ENCODE measurements at regions not wholly inside any gene's neighbourhood (a gene's known extent, or its start where the extent isn't known, plus 50 kb on each side); places are given as distances from the start of the nearest gene placed in this dataset.

DNA sequence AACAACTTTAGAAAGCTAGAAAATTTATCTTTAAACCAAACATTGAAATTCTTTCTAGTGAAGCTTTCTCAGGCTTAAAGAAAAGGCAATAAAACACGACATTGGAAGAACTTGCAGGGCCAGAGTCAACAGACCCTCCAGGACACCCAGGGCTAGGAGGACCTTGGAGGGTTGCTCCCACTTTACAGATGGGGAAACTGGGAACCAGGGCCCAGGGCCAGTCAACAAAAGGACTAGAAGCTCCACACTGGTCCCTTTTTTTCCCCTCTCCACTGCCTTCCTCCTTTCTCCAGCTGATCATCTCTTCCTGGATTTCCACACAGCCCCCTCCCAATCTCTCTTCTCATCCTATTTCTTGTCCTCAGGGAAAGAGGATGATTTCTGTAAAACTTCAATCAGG, 307.7 kb upstream of the CDH5 start:
- no peak overlapping the region for H3K4me3 ChIP-seq (ENCODE audit: low read depth, low read length)
- no peak for TF ChIP-seq CTCF (IDR thresholded peaks at IDR 0.05; ENCODE audit: control insufficient read depth, extremely low read depth, insufficient read depth)
- no peak for DNase-seq (ENCODE audit: low read depth)

- DNase-seq (ENCODE audit: low read depth) = no peak
- no peak for TF ChIP-seq CTCF (IDR thresholded peaks at IDR 0.05; ENCODE audit: control insufficient read depth, extremely low read depth, insufficient read depth)
- H3K4me3 ChIP-seq (ENCODE audit: low read depth, low read length) = no peak overlapping the region
These were observed 308.3 kb upstream of the CDH5 start for GRCh38 chr16:66058172-66058691.

DNA sequence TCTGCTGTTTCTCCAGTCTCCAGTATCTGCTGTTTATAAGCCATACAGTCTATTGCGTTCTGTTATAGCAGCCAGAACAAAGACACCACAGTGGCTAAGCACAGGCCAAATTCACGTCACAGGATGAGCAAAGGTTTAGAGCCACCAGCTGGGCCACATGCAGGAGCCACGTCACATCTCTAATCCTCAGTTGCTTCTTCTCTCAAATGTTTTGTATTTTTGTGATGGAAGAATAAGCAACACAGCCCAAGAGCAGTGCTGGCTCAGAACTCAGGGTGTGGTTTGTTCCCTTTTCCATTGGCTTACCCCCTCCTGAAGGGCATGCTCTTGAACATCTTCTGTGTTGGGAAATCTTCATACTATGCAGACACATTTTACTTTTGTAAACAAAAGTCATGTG, 309.4 kb upstream of the CDH5 start:
- no peak for DNase-seq (ENCODE audit: low read depth)
- no peak overlapping the region for H3K4me3 ChIP-seq (ENCODE audit: low read depth, low read length)
- TF ChIP-seq CTCF (IDR thresholded peaks at IDR 0.05; ENCODE audit: control insufficient read depth, extremely low read depth, insufficient read depth) = no peak

DNA sequence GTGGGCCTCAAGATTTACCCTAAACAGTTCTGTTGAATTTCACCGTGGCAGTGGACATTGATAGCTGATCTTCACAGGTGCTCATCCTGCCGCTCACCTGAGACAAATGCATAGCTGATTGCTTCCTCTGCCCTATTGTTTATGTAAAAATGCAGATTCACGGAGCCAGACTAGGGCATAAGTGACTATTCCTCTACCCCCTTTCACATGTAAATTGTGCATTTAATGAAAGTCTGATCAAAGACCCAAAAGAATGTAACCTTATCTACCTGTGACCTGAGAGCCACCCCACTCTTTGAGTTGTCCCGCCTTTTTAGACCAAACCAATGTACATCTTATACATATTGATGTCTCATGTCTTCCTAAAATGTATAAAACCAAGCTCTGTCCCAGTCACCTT, 312.4 kb upstream of the CDH5 start:
- no peak overlapping the region for H3K4me3 ChIP-seq (ENCODE audit: low read depth, low read length)
- DNase-seq (ENCODE audit: low read depth) = no peak
- no peak for TF ChIP-seq CTCF (IDR thresholded peaks at IDR 0.05; ENCODE audit: control insufficient read depth, extremely low read depth, insufficient read depth)

- no peak for DNase-seq (ENCODE audit: low read depth)
- TF ChIP-seq CTCF (IDR thresholded peaks at IDR 0.05; ENCODE audit: control insufficient read depth, extremely low read depth, insufficient read depth) = no peak
These were observed 313.7 kb upstream of the CDH5 start for GRCh38 chr16:66052745-66053144.

DNA sequence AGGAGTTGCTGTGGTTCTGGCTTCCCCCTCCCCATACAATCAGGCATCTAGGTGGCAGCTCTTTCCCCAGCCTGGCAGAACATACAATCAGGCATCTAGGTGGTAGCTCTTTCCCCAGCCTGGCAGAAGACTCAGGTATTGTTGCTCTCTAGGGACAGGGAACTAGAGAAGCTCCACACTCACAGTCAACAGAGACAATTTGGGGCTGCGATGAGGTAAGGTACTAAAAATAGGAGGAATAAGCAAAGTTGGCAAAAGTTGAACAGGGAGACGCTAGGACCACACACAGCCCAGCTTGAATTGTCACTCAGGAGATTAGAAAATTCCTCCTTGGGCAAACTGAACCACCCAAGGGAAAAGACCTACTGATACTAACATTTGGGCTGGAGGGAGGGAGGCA, 315.5 kb upstream of the CDH5 start:
- no peak overlapping the region for H3K4me3 ChIP-seq (ENCODE audit: low read depth, low read length)
- DNase-seq (ENCODE audit: low read depth) = no peak
- TF ChIP-seq CTCF (IDR thresholded peaks at IDR 0.05; ENCODE audit: control insufficient read depth, extremely low read depth, insufficient read depth) = no peak

More at GRCh38 chr16:66052745-66053144, 313.7 kb upstream of the CDH5 start:
- H3K4me3 ChIP-seq (ENCODE audit: low read depth, low read length) = no peak overlapping the region

DNA sequence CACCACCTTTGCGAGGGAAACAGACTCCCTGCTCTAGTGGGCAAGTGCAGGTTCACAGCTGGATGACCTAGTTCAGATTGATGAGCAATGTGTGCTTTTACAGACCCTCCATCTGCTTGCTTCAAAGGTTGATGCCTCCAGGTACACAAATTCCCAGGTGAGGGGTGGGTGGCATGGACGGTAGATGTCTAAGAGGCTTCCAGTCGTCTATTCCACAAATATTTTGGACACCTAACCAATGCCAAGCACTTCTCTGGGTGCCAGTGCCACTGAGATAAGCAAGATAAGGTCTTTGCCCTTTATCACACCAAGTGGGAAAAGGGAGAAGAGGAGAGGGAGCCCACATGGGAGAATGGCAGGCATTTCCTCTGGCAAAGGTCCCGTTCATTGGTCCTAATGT, 316.6 kb upstream of the CDH5 start:
- H3K4me3 ChIP-seq (ENCODE audit: low read depth, low read length) = no peak overlapping the region
- no peak for DNase-seq (ENCODE audit: low read depth)
- TF ChIP-seq CTCF (IDR thresholded peaks at IDR 0.05; ENCODE audit: control insufficient read depth, extremely low read depth, insufficient read depth) = no peak
